HepG2 (cell line): ENCODE measurements at regions not wholly inside any gene's neighbourhood (a gene's known extent, or its start where the extent isn't known, plus 50 kb on each side); places are given as distances from the start of the nearest gene placed in this dataset.

ENCODE experiments used
- ARHGAP35 ChIP-seq: sonication (generic); formaldehyde crosslinking; IDR thresholded peaks from 2 replicates; pipeline ENCODE4 v1.9.0; 2022; ENCODE audit warnings: mild to moderate bottlenecking, inconsistent platforms, moderate library complexity, missing genetic modification reagents, borderline replicate concordance
- DMAP1 ChIP-seq: IDR thresholded peaks from 2 replicates; pipeline ENCODE4 v1.6.1; 2016
- EP300 ChIP-seq, 3 experiments: sonication (generic) in 1 of 3; formaldehyde crosslinking in 1 of 3; IDR thresholded peaks; 2 replicates each; pipeline versions ENCODE4 v1.5.1 to v1.6.1; 2011 to 2020; ENCODE audit warnings: low read depth in 2 of 3, low read length in 2 of 3, borderline replicate concordance in 1 of 3, improper control_type of control experiment in 1 of 3, mild to moderate bottlenecking in 1 of 3, missing genetic modification reagents in 1 of 3, moderate library complexity in 1 of 3
- FOXO1 ChIP-seq: sonication (generic); formaldehyde crosslinking; IDR thresholded peaks from 2 replicates; pipeline ENCODE4 v1.4.0; 2020; ENCODE audit warnings: missing genetic modification reagents
- IRF2 ChIP-seq: IDR thresholded peaks from 2 replicates; pipeline ENCODE4 v1.6.1; 2018; ENCODE audit warnings: missing genetic modification reagents, missing compliant biosample characterization
- NFE2L2 ChIP-seq: fragments of 150-350 bp; IDR thresholded peaks from 2 replicates; pipeline ENCODE4 v1.6.1; 2014; ENCODE audit warnings: low read length
- NFKBIZ ChIP-seq: IDR thresholded peaks from 2 replicates; pipeline ENCODE4 v1.6.1; 2018; ENCODE audit warnings: missing genetic modification reagents, missing compliant biosample characterization
- NR2F1 ChIP-seq, 2 experiments: fragments of 450-650 bp in 1 of 2; formaldehyde crosslinking in 1 of 2; IDR thresholded peaks; 2 replicates each; pipeline versions ENCODE4 v1.5.0 to v1.6.1; 2016 to 2020; ENCODE audit warnings: mild to moderate bottlenecking in 1 of 2, missing compliant biosample characterization in 1 of 2, missing genetic modification reagents in 1 of 2, moderate library complexity in 1 of 2
- PHF20 ChIP-seq: sonication (generic); formaldehyde crosslinking; IDR thresholded peaks from 2 replicates; pipeline ENCODE4 v1.5.0; 2020; ENCODE audit warnings: mild to moderate bottlenecking, missing genetic modification reagents
- POLR2G ChIP-seq: fragments of 200-400 bp; formaldehyde crosslinking; IDR thresholded peaks from 2 replicates; pipeline ENCODE4 v1.6.1; 2018; ENCODE audit warnings: mild to moderate bottlenecking, low read depth, low read length, moderate library complexity
- RAD51 ChIP-seq: fragments of 450-650 bp; IDR thresholded peaks from 2 replicates; pipeline ENCODE4 v1.6.1; 2016; ENCODE audit warnings: borderline replicate concordance
- SKI ChIP-seq: fragments of 450-650 bp; IDR thresholded peaks from one replicate; pipeline ENCODE4 v1.6.1; 2018; ENCODE audit warnings: mild to moderate bottlenecking; ENCODE audit not compliant: partially characterized antibody
- SNAI1 ChIP-seq: sonication (generic); formaldehyde crosslinking; IDR thresholded peaks from 2 replicates; pipeline ENCODE4 v1.5.0; 2020; ENCODE audit warnings: mild to moderate bottlenecking, missing genetic modification reagents, borderline replicate concordance
- TCF7L2 ChIP-seq: IDR thresholded peaks from 2 replicates; pipeline ENCODE4 v1.6.1; 2011; ENCODE audit warnings: mild to moderate bottlenecking, low read depth, low read length, moderate library complexity
- TOE1 ChIP-seq: sonication (generic); formaldehyde crosslinking; IDR thresholded peaks from 2 replicates; pipeline ENCODE4 v1.4.0; 2020; ENCODE audit warnings: mild to moderate bottlenecking, missing genetic modification reagents
- ZMYM2 ChIP-seq: sonication (generic); formaldehyde crosslinking; IDR thresholded peaks from 2 replicates; pipeline ENCODE4 v1.8.0; 2022; ENCODE audit warnings: mild to moderate bottlenecking, missing genetic modification reagents
- ZNF256 ChIP-seq: sonication (generic); formaldehyde crosslinking; conservative IDR thresholded peaks from 2 replicates; pipeline ENCODE4 v1.4.0; 2020; ENCODE audit warnings: missing genetic modification reagents
- ZNF282 ChIP-seq: fragments of 450-650 bp; IDR thresholded peaks from 2 replicates; pipeline ENCODE4 v1.6.1; 2018; ENCODE audit not compliant: partially characterized antibody
- ZNF546 ChIP-seq: sonication (generic); formaldehyde crosslinking; conservative IDR thresholded peaks from 2 replicates; pipeline ENCODE4 v1.8.1; 2023; ENCODE audit warnings: mild to moderate bottlenecking, missing genetic modification reagents
- ZNF720 ChIP-seq: sonication (generic); formaldehyde crosslinking; IDR thresholded peaks from 2 replicates; pipeline ENCODE4 v1.4.0; 2020; ENCODE audit warnings: missing genetic modification reagents
- ZSCAN12 ChIP-seq: sonication (generic); formaldehyde crosslinking; IDR thresholded peaks from 2 replicates; pipeline ENCODE4 v1.9.0; 2021; ENCODE audit warnings: mild to moderate bottlenecking, missing genetic modification reagents
- TF ChIP-seq, protein P1 (sequence below): IDR thresholded peaks from 2 replicates; pipeline ENCODE4 v1.6.1; 2012; ENCODE audit warnings: inconsistent platforms
- TF ChIP-seq, protein P2 (sequence below): sonication (generic); formaldehyde crosslinking; IDR thresholded peaks from 2 replicates; pipeline ENCODE4 v1.5.1; 2020; ENCODE audit warnings: mild to moderate bottlenecking, missing genetic modification reagents, borderline replicate concordance
- TF ChIP-seq, protein P3 (sequence below): sonication (generic); formaldehyde crosslinking; IDR thresholded peaks from 2 replicates; pipeline ENCODE4 v1.5.1; 2020; ENCODE audit warnings: missing genetic modification reagents, mild to moderate bottlenecking, borderline replicate concordance
- TF ChIP-seq, protein P4 (sequence below): sonication (generic); formaldehyde crosslinking; IDR thresholded peaks from 2 replicates; pipeline ENCODE4 v1.4.0; 2020; ENCODE audit warnings: missing genetic modification reagents
- TF ChIP-seq, protein P5 (sequence below): sonication (generic); formaldehyde crosslinking; IDR thresholded peaks from 2 replicates; pipeline ENCODE4 v1.9.0; 2021; ENCODE audit warnings: missing genetic modification reagents, mild to moderate bottlenecking, borderline replicate concordance

DNA sequence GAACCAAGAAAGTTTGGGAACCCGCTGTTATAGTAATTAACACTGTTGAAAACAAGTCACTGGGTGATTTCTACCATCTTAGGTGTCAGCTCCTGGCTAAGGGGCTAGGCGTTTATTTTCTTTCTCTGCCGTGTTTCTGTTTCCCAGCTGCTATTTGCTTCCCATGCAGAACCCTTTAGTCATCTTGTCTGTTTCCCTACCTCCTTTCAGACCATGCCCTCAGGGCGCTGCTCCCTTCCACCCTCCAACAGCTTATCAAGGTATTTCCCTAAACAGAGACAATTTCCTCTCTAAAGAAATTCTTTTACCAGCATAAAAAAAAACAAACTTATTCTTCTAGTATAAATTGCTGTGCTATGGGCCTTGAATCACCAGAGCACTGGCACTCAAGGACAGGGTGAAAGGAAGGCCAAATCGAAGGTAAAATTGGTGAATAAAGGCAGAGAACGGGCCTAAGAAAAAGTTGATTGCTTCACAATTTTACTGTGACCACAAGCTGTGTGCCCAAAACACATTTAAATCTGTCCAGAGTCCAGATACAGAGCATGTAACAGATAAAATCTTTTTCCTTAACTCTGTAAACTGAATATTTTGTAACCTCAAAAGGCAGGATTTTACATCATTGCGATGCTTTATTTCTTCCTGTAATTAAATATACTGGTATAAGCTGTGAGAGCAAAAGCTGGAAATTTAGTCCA, 319.2 kb downstream of the ZNF621 start (continued):
- TF ChIP-seq ZMYM2 (CRISPR knock-in tag) (no peak), RAD51 (no peak), ZNF256 (CRISPR knock-in tag) (no peak), ZNF546 (CRISPR knock-in tag) (no peak), SNAI1 (CRISPR knock-in tag) (no peak), TCF7L2 (no peak), TOE1 (CRISPR knock-in tag) (no peak), ZNF282 (no peak), NFKBIZ (no peak), PHF20 (CRISPR knock-in tag) (no peak), ARHGAP35 (CRISPR knock-in tag) (no peak), NFE2L2 (no peak), NR2F1 (CRISPR knock-in tag; IDR thresholded peaks at IDR 0.05) (no peak), ZSCAN12 (CRISPR knock-in tag) (no peak), EP300 (IDR thresholded peaks at IDR 0.05; ENCODE audit: low read depth in 2 of 2, low read length in 2 of 2) (peak in 1 of 2 experiments; percentile 32; a peak in 1 of 4 replicates), EP300 (CRISPR knock-in tag; IDR thresholded peaks at IDR 0.05; ENCODE audit: borderline replicate concordance) (no peak), ZNF720 (CRISPR knock-in tag) (no peak), DMAP1 (CRISPR knock-in tag) (peak; percentile 4; the same call in 1 of the 2 replicates), IRF2 (CRISPR knock-in tag) (no peak), POLR2G (peak; percentile 60), FOXO1 (no peak), SKI (no peak)
- TF ChIP-seq, protein P1, sequence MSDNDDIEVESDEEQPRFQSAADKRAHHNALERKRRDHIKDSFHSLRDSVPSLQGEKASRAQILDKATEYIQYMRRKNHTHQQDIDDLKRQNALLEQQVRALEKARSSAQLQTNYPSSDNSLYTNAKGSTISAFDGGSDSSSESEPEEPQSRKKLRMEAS, result no peak
- TF ChIP-seq, protein P2, sequence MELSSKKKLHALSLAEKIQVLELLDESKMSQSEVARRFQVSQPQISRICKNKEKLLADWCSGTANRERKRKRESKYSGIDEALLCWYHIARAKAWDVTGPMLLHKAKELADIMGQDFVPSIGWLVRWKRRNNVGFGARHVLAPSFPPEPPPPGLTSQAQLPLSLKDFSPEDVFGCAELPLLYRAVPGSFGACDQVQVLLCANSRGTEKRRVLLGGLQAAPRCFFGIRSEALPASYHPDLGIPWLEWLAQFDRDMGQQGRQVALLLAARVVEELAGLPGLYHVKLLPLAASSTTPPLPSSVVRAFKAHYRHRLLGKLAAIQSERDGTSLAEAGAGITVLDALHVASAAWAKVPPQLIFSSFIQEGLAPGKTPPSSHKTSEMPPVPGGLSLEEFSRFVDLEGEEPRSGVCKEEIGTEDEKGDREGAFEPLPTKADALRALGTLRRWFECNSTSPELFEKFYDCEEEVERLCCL (CRISPR knock-in tag), result no peak
- TF ChIP-seq, protein P3, sequence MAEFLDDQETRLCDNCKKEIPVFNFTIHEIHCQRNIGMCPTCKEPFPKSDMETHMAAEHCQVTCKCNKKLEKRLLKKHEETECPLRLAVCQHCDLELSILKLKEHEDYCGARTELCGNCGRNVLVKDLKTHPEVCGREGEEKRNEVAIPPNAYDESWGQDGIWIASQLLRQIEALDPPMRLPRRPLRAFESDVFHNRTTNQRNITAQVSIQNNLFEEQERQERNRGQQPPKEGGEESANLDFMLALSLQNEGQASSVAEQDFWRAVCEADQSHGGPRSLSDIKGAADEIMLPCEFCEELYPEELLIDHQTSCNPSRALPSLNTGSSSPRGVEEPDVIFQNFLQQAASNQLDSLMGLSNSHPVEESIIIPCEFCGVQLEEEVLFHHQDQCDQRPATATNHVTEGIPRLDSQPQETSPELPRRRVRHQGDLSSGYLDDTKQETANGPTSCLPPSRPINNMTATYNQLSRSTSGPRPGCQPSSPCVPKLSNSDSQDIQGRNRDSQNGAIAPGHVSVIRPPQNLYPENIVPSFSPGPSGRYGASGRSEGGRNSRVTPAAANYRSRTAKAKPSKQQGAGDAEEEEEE (CRISPR knock-in tag), result no peak
- TF ChIP-seq, protein P4, sequence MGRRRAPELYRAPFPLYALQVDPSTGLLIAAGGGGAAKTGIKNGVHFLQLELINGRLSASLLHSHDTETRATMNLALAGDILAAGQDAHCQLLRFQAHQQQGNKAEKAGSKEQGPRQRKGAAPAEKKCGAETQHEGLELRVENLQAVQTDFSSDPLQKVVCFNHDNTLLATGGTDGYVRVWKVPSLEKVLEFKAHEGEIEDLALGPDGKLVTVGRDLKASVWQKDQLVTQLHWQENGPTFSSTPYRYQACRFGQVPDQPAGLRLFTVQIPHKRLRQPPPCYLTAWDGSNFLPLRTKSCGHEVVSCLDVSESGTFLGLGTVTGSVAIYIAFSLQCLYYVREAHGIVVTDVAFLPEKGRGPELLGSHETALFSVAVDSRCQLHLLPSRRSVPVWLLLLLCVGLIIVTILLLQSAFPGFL (CRISPR knock-in tag), result no peak
- TF ChIP-seq, protein P5, sequence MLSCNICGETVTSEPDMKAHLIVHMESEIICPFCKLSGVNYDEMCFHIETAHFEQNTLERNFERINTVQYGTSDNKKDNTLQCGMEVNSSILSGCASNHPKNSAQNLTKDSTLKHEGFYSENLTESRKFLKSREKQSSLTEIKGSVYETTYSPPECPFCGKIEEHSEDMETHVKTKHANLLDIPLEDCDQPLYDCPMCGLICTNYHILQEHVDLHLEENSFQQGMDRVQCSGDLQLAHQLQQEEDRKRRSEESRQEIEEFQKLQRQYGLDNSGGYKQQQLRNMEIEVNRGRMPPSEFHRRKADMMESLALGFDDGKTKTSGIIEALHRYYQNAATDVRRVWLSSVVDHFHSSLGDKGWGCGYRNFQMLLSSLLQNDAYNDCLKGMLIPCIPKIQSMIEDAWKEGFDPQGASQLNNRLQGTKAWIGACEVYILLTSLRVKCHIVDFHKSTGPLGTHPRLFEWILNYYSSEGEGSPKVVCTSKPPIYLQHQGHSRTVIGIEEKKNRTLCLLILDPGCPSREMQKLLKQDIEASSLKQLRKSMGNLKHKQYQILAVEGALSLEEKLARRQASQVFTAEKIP (CRISPR knock-in tag), result no peak
